ENCODE measurements at regions not wholly inside any gene's neighbourhood (a gene's known extent, or its start where the extent isn't known, plus 50 kb on each side); places are given as distances from the start of the nearest gene placed in this dataset.

DNA sequence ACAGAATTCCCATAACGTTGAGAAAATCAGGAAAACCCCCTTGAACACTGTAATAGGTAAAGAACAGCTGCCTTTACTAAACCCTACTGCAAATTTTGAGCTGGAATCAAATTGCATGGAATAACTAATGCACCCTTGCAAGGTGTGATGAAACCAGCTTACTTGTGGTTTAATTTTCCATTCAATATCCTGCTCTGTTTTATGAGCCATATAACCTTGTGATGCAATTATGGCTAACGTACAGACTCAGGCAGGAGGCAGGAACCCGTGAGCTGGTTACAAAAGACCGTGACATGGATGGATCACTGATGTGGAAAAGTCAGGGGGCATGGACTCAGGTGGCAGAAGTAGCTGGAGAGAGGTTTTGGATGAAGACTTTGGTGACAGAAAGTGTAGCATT is 438.6 kb downstream of the COG6 start:
- TF ChIP-seq POLR2AphosphoS5 (IDR thresholded peaks at IDR 0.05; ENCODE audit: low read depth) = no peak
- TF ChIP-seq, protein P1, sequence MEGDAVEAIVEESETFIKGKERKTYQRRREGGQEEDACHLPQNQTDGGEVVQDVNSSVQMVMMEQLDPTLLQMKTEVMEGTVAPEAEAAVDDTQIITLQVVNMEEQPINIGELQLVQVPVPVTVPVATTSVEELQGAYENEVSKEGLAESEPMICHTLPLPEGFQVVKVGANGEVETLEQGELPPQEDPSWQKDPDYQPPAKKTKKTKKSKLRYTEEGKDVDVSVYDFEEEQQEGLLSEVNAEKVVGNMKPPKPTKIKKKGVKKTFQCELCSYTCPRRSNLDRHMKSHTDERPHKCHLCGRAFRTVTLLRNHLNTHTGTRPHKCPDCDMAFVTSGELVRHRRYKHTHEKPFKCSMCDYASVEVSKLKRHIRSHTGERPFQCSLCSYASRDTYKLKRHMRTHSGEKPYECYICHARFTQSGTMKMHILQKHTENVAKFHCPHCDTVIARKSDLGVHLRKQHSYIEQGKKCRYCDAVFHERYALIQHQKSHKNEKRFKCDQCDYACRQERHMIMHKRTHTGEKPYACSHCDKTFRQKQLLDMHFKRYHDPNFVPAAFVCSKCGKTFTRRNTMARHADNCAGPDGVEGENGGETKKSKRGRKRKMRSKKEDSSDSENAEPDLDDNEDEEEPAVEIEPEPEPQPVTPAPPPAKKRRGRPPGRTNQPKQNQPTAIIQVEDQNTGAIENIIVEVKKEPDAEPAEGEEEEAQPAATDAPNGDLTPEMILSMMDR (conservative IDR thresholded peaks at IDR 0.05; ENCODE audit: low read depth in 2 of 2) = no peak
- no peak for TF ChIP-seq EZH2 (IDR thresholded peaks at IDR 0.05; ENCODE audit: low read depth, unreplicated experiment)
- no peak for TF ChIP-seq EZH2phosphoT487 (IDR thresholded peaks at IDR 0.05; ENCODE audit: unreplicated experiment)

Data from GM23338 (cell line).